GM18519 (cell line): ENCODE measurements at regions not wholly inside any gene's neighbourhood (a gene's known extent, or its start where the extent isn't known, plus 50 kb on each side); places are given as distances from the start of the nearest gene placed in this dataset.
A peak's percentile ranks its signal among the peaks of the same experiment; 100 is the strongest.
"Not testable (repeated sequence)": the region's sequence is repeated elsewhere in the genome, so short reads cannot be mapped to it uniquely, and the experiment has no call there.

Experiments
- ATAC-seq: cut with Tn5 transposase; IDR thresholded peaks from one replicate; pipeline ENCODE4 v1.9.1; 2021; ENCODE audit warnings: mild to moderate bottlenecking, moderate library complexity; ENCODE audit not compliant: unreplicated experiment, low FRiP score

GRCh38 chr3:3689601-3690375, 109.4 kb upstream of the LRRN1 start:
- no peak for ATAC-seq

DNA sequence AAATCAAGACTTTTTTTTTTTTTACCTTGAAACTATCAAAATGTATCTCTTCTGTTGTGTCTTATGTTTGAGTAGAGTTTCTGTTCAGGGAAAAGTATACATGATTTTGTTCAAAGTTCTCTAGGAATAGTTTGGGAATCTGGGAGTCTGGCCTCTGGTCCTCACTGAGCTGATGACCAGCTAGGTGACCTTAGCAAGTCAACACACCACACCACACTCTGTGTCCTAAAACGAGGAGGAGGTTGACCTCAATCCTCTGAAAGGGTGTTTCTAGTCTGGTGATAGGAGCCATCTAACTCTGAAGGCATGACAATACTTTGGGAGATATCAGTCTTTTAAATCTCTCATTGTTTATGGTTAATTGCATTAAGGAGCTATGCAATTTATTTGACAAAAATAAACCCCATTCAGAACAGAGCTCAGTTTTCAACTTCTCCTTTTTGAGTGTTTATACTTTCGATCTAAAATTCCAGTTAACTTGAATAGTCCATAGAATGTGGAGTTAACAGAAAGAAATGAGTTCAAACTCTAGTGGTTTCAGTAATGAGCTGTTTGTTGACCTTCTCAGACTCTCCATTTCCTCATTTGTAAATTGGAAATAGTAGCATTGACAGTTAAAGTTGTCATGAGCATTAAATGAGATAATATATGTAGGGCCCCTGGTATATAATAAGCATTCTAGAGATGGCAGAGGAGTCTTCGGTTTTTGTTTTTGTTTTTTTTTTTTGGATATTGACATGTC, 112.2 kb upstream of the LRRN1 start:
- no peak for ATAC-seq

- ATAC-seq: no peak
Measured at GRCh38 chr3:3685721-3686120, 113.5 kb upstream of the LRRN1 start.

GRCh38 chr3:3683261-3683660, 116.0 kb upstream of the LRRN1 start:
- ATAC-seq: no peak

GRCh38 chr3:3675801-3676200, 123.4 kb upstream of the LRRN1 start:
- ATAC-seq: no peak

GRCh38 chr3:3675186-3675585, 124.0 kb upstream of the LRRN1 start:
- ATAC-seq: no peak

DNA sequence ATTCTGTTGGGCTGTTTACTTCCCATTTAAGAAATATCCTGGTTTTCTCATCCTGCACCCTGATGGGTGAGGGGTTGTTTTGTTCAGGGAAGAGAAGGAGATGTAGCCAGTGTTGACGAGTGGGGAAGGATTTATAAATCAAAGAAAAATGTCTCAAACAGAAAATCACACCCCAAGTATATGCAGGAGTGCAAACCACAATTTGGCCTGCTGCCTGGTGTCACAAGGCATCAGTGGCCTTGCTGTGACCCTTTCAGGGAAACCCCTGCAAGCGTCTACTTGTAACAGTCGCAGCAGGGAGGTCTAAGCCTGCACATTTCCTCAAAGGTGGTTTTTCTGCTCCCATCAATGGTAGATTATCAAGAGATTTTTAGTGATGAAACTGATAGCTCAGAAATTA, 132.6 kb upstream of the LRRN1 start:
- peak; percentile 92 for ATAC-seq

DNA sequence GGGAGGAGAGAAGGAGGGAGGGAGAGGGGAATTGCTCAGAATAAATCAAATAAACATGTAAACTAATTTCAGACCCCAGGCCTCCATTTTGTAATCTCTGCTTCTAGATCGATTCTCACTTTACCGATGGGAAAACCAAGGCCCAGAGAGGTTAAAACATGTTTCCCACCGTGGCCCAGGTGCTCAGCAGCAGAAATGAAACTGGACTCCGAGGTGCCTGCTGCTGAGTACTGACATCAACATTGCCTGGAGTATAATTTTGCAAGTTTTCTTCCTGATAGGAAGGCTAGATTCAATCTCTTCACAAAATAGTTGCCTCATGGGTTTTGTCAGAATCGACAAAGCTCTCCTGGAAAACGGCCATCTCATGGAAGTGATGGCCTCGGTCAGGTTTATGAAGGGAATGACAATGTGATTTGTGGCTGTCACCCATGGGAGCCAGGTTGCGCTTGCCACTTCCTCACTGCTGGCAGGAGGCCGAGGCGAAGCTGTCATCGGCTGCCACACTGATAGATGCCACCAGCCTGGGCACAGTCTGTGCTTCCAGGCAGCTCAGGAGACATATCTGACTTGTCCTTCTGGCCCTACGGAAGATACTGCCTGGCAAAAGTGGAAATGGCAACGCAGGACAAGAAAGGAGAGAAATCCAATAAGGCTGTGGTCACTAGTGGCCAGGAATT, 133.1 kb upstream of the LRRN1 start:
- ATAC-seq: peak; percentile 31

GRCh38 chr3:3665546-3665945, 133.7 kb upstream of the LRRN1 start:
- ATAC-seq: no peak

DNA sequence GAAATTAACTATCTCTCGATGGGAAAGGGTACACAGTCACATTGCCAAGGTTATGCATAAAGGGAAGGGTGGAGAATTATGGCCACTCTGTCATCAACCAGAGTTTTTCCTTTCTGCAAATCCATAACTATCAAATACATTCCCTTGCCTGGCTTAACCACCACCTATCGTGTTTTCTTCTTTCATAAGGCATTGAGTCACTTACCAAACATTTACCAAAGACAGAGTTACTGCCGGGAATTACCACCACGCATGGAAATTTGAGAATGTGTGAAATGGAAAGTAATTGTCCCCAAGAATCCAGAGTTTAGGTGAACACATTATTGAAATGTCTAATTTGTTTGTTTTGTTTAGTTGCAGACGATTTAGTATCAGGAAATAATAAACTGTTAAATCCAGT, 134.3 kb upstream of the LRRN1 start:
- ATAC-seq: no peak

DNA sequence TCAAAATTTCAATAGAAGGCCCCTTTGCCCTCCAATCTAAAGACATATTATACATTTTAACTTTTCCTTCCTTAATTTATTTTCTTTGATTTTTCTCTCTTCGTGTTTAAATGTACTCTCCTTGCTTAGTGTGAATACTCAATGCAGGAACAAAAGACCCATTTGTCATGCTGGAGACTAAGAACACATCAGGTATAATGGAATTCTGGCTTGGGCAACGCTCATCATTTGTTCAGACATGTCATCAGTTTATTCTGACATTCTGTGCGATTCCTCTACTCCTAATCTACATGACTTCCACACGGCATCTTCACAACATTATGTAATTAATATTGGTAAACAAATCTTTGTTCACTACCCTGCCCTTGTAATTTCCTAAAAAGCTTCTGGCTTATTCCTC, 136.6 kb upstream of the LRRN1 start:
- no peak for ATAC-seq

- ATAC-seq: no peak
Measured at GRCh38 chr3:3654916-3655315, 144.3 kb upstream of the LRRN1 start.

GRCh38 chr3:3648988-3649679, 150.1 kb upstream of the LRRN1 start:
- no peak for ATAC-seq

DNA sequence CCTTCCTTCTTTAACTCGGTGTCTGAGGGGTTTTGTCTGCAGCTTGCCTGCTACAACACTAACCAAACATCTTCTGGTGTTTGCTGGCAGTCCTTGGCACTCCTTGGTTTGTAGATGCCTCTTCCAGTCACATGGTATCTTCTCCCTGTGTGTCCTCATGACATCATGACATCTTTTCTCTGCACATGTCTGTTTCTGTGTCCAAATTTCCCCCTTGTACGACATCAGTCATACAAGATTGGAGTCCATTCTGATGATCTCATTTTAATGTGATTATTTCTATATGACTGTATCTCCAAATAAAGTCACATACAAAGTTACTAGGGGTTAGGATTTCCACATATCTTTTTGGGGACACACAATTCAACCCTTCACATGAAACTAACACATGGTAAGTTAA, 152.3 kb upstream of the LRRN1 start:
- no peak for ATAC-seq

- not testable (repeated sequence) for ATAC-seq
Measured at GRCh38 chr3:3646103-3646844, 153.0 kb upstream of the LRRN1 start.

- no peak for ATAC-seq
Measured at GRCh38 chr3:3641877-3642455, 157.3 kb upstream of the LRRN1 start.

- ATAC-seq: no peak
Measured at GRCh38 chr3:3639078-3639477, 160.2 kb upstream of the LRRN1 start.

DNA sequence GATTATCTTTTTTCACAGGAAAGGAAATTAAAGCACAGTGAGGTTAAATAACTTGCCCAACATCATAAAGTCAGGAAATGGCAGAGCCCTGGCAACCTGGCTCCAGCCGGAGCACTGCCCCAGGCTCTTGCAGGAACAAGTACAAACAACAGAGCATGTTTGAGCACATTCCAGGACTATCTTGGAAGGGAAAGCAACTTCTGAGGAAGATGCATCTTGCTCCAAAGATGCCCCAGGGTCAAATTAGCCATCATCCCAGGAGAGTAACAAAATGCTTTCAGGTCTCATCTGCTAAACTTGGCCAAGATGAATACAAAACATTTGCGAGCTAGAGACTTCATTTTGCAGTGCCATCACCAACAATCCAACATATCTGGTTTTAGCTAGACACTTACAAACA, 162.4 kb upstream of the LRRN1 start:
- ATAC-seq: no peak

DNA sequence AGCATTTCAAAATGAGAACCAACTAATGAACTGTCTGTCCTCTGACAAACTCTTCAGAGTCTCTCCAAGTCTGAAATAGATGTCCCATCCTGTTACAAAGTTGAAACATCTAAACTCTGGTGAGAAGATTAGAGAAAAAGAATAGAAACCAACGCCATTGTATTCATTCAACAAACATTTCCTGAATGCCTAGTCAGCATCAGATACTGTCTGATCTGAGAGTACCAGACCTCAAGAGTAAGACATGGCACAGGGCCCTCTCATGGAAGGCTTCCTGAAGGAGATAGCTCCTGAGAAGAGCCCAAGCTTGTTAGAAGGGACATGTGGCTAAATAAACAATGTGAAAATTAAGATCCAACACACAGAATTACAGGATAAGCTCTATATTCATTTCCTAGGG, 164.1 kb upstream of the LRRN1 start:
- no peak for ATAC-seq

DNA sequence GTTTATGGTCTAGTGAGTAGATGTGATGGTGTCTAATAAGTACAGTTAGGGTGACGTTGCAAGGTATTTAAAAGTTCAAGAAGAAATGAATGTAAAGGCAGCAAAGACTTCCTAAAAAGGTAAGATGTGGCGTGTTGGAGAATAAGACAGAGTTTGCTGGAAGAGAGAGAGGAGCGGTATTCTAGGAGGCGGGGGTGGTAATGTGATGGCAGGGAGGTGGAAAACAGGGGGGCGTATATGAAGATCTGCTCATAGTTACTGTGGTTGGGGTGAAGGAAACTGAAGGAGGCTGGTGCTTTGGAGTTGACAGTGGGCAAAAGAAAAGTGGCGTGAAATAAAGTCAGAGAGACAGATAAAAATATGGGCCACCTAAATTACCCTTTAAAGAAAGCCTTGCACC, 164.9 kb upstream of the LRRN1 start:
- ATAC-seq: no peak
